ENCODE measurements at regions not wholly inside any gene's neighbourhood (a gene's known extent, or its start where the extent isn't known, plus 50 kb on each side); places are given as distances from the start of the nearest gene placed in this dataset.

GRCh38 chr6:126437205-126437604 is 97.3 kb downstream of the CENPW start:
- H3K4me1 ChIP-seq (ENCODE audit: insufficient read depth, low read length), result no peaks in the 10 kb centered on the region
- no peak overlapping the region for H2BK20ac ChIP-seq (ENCODE audit: low read depth, low read length, poor library complexity, severe bottlenecking)
- no peak overlapping the region for H2BK15ac ChIP-seq (ENCODE audit: low read depth, low read length)
- no peak overlapping the region for H3K4ac ChIP-seq (ENCODE audit: low read depth, low read length)
- no peaks in the 10 kb centered on the region for H3K4me1 Mint-ChIP-seq
- no peak overlapping the region for H4K91ac ChIP-seq (ENCODE audit: insufficient read length, low read depth, low read length)
- H3K27me3 ChIP-seq (ENCODE audit: insufficient read depth, low read length), result no peaks in the 10 kb centered on the region
- H3K4me3 Mint-ChIP-seq, result no peak overlapping the region
- no peaks in the 10 kb centered on the region for H3K23me2 ChIP-seq (ENCODE audit: insufficient read length, low read depth, low read length, poor library complexity, severe bottlenecking)
- H3K9ac ChIP-seq (ENCODE audit: extremely low read depth, insufficient read length, low read length), result no peak overlapping the region
- no peaks in the 10 kb centered on the region for H3K36me3 Mint-ChIP-seq (ENCODE audit: insufficient read depth in 1 of 3, low read depth in 3 of 3)
- no peak for DNase-seq
- H3K79me1 ChIP-seq (ENCODE audit: insufficient read depth, low read depth, low read length, poor library complexity, severe bottlenecking), result no peaks in the 10 kb centered on the region
- no peak overlapping the region for H3K18ac ChIP-seq (ENCODE audit: insufficient read length, low read depth, low read length)
- no peak overlapping the region for H2AK5ac ChIP-seq (ENCODE audit: insufficient read length, low read length)
- H4K20me1 ChIP-seq (ENCODE audit: control insufficient read depth, insufficient read depth, insufficient read length), result no peaks in the 10 kb centered on the region
- no peak for TF ChIP-seq CTCF (conservative IDR thresholded peaks at IDR 0.05)
- no peak overlapping the region for H4K5ac ChIP-seq (ENCODE audit: insufficient read length, low read depth, low read length)
- H4K8ac ChIP-seq (replicated peaks; ENCODE audit: insufficient read length, low read depth, low read length), result no peak overlapping the region
- H3K4me2 ChIP-seq (ENCODE audit: insufficient read depth, insufficient read length, low read length), result no peak overlapping the region
- no peak overlapping the region for H2BK12ac ChIP-seq (ENCODE audit: insufficient read length, low read depth, low read length)
- no peaks in the 10 kb centered on the region for H3K9me3 ChIP-seq (ENCODE audit: control insufficient read depth, low read depth, low read length)
- no peak overlapping the region for H3K27ac Mint-ChIP-seq
- no peak overlapping the region for H3K23ac ChIP-seq (ENCODE audit: insufficient read length, low read depth, low read length)
- H2BK120ac ChIP-seq (ENCODE audit: low read depth, low read length, poor library complexity, severe bottlenecking), result no peak overlapping the region
- no peaks in the 10 kb centered on the region; a peak in 1 of 5 replicates for H3K9me3 Mint-ChIP-seq
- H3K56ac ChIP-seq (ENCODE audit: insufficient read length, low read depth, low read length), result no peak overlapping the region
- no peaks in the 10 kb centered on the region for H3K27me3 Mint-ChIP-seq (ENCODE audit: low read depth)
- no peak overlapping the region for H2AFZ ChIP-seq (ENCODE audit: low read length)
- H3T11ph ChIP-seq (ENCODE audit: low read length), result no peak overlapping the region
- H3K79me2 ChIP-seq (ENCODE audit: insufficient read depth, low read length), result no peaks in the 10 kb centered on the region
- H3K14ac ChIP-seq (ENCODE audit: insufficient read depth, low read length), result no peak overlapping the region
- H2BK5ac ChIP-seq (ENCODE audit: insufficient read length, low read length), result no peak overlapping the region
- no peak overlapping the region for H3K27ac ChIP-seq (ENCODE audit: insufficient read length, low read depth, low read length)

Measured in H9 (cell line).